ENCODE measurements at regions not wholly inside any gene's neighbourhood (a gene's known extent, or its start where the extent isn't known, plus 50 kb on each side); places are given as distances from the start of the nearest gene placed in this dataset.

DNA sequence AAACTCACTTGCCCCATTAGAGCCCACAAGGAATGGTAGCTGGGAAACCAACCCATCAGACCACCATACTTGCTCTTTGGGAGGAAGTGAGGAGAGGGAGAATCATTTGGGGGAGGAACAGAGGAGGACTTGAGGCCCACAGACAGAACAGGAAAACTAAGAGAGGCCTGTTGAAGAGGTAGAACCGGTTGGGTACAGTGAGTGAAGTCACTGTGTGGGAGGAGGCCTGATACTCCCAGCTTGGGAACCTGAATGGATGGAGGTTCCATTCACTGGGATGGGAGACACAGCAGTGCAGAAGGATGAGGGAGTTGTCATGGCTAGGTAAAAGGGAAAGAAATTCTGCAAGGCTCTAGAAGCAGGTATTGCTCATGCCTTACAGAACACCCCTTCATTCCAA, 63.4 kb upstream of the PSEN2 start:
- no peak for TF ChIP-seq CTCF (IDR thresholded peaks at IDR 0.05; ENCODE audit: low read depth, low read length)
- DNase-seq (ENCODE audit: extremely low read depth, low read depth): no peak

GRCh38 chr1:226804907-226805759, 65.3 kb upstream of the PSEN2 start:
- no peak for DNase-seq (ENCODE audit: extremely low read depth, low read depth)
- TF ChIP-seq CTCF (IDR thresholded peaks at IDR 0.05; ENCODE audit: low read depth, low read length): no peak

- no peak for DNase-seq (ENCODE audit: extremely low read depth, low read depth)
- no peak for TF ChIP-seq CTCF (IDR thresholded peaks at IDR 0.05; ENCODE audit: low read depth, low read length)
Observed at GRCh38 chr1:226800763-226801380, 61.8 kb upstream of the ITPKB start.

- TF ChIP-seq CTCF (IDR thresholded peaks at IDR 0.05; ENCODE audit: low read depth, low read length): no peak
- no peak for DNase-seq (ENCODE audit: extremely low read depth, low read depth)
Observed at GRCh38 chr1:226799634-226800281, 60.7 kb upstream of the ITPKB start.

DNA sequence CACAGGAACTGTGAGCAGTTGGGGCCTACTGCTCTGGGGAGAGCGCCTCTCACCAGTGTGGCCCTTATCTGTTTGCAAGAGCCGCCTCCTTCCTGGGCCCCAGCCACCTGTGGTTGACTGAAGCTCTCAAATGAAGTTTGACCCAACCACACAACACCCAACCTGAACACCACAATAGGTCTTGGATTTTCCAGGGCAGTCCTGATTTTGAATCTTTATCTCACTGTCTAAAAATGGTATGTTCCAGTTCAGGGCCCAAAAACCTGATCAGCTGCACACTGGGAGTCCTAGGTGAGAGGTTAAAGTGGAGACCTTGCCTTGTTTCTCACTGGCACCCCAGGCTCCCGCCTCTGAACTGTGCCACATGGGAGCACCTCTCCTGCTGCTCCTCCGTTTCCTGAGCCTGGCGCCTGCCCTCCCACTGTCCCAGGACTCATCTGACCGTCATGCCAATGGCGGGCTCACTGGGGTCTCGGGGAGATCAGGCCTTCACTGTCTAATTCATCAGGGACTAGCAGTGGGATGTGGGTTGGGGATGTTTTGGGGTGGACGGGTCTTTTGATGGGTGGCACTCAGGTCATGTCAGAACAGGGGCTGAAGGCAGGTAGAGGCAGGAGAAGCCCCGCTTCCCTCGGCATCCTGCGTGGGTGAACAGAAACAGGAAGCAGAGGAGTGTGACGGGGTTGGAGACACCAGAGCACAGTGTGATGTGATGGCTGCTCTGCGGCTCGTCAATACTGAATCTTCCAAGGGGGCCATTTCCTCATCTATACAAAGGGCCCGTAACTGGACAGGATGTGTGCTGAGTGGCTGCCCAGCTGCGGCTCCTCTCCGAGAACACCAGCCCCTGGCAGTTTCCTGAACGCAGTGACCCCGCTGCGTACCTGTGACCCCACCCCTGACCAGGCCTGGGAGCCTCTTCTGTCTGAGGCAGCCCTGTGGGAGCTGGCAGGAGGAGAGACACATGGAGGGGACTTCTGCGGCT, 59.6 kb upstream of the ITPKB start:
- no peak for DNase-seq (ENCODE audit: extremely low read depth, low read depth)
- no peak for TF ChIP-seq CTCF (IDR thresholded peaks at IDR 0.05; ENCODE audit: low read depth, low read length)

DNA sequence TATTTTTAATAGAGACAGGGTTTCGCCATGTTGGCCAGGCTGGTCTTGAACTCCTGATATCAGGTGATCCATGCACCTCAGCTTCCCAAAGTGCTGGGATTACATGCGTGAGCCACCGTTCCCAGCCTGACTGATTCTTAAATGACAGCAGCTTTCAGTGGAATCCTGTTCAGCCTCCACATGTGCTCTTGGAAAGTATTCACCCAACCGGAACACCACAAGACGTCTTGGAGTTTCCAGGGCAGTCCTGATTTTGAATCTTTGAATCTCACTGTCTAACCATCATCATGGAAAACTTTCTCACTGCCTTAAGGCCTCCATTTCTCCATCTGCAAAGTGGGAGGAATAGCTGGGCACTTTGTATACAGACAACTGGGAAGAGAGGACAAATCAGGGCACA, 58.1 kb upstream of the ITPKB start:
- DNase-seq (ENCODE audit: extremely low read depth, low read depth): no peak

More for the DNA sequence above, 58.1 kb upstream of the ITPKB start:
- TF ChIP-seq CTCF (IDR thresholded peaks at IDR 0.05; ENCODE audit: low read depth, low read length): no peak

All from AG09319 (cell line).